H1 (cell line): ENCODE measurements at regions not wholly inside any gene's neighbourhood (a gene's known extent, or its start where the extent isn't known, plus 50 kb on each side); places are given as distances from the start of the nearest gene placed in this dataset.

Experiments
- CTCF ChIA-PET: fragments of 300-600 bp; sonication (Branson Sonifier 250); formaldehyde crosslinking; loops from one replicate; lab custom pipeline; 2021; ENCODE audit not compliant: partially characterized antibody; lab: Charles Lee
- POLR2A ChIA-PET: fragments of 300-600 bp; sonication (Branson Sonifier 250); formaldehyde crosslinking; loops from one replicate; lab custom pipeline; 2021; ENCODE audit warnings: inconsistent platforms; ENCODE audit not compliant: partially characterized antibody; lab: Charles Lee
- DNase-seq, 2 experiments: peaks; one replicate each; pipeline versions ENCODE4 v3.0.0 to v3.0.0-alpha.2; 2010 to 2022; ENCODE audit warnings: low spot score in 2 of 2, low read depth in 1 of 2, mixed read lengths in 1 of 2
- FAIRE-seq: peaks from 2 replicates; lab custom pipeline; 2011; peaks lifted over from hg19 to GRCh38; lab: Jason Lieb, UNC
- H2AFZ ChIP-seq: 2 replicates; pipeline ENCODE4 v1.8.1; 2012; ENCODE audit warnings: low read length, inconsistent platforms
- H2AK5ac ChIP-seq: 2 replicates; pipeline ENCODE4 v1.6.1; 2013; ENCODE audit warnings: low read depth, low read length
- H2BK120ac ChIP-seq: replicated peaks from 2 replicates; pipeline ENCODE3; 2013; ENCODE audit warnings: low read depth, low read length, inconsistent platforms
- H2BK12ac ChIP-seq: 2 replicates; pipeline ENCODE4 v1.6.1; 2013; ENCODE audit warnings: low read depth, low read length
- H2BK15ac ChIP-seq: 2 replicates; pipeline ENCODE4 v1.6.1; 2013; ENCODE audit warnings: low read length
- H2BK20ac ChIP-seq: 2 replicates; pipeline ENCODE4 v1.6.1; 2013; ENCODE audit warnings: low read length
- H2BK5ac ChIP-seq: 2 replicates; pipeline ENCODE4 v1.6.1; 2013; ENCODE audit warnings: low read depth, low read length
- H3K14ac ChIP-seq: 2 replicates; pipeline ENCODE4 v1.6.1; 2013; ENCODE audit warnings: inconsistent platforms; ENCODE audit not compliant: insufficient read length
- H3K18ac ChIP-seq: 2 replicates; pipeline ENCODE4 v1.6.1; 2013; ENCODE audit warnings: low read length; ENCODE audit errors: extremely low read depth
- H3K23ac ChIP-seq: 2 replicates; pipeline ENCODE4 v1.6.1; 2013; ENCODE audit warnings: inconsistent platforms; ENCODE audit not compliant: insufficient read length
- H3K23me2 ChIP-seq: 2 replicates; pipeline ENCODE4 v1.6.1; 2013; ENCODE audit warnings: low read depth, low read length
- H3K27ac ChIP-seq: 2 replicates; pipeline ENCODE4 v1.6.1; 2011; ENCODE audit warnings: low read depth, low read length, inconsistent platforms
- H3K27me3 ChIP-seq, 4 experiments: replicated peaks in 1 of 4; 1 replicate in 1 of 4; 2 replicates in 3 of 4; pipeline versions ENCODE4 v1.6.1 to v1.8.1; 2011 to 2013; ENCODE audit warnings: low read length in 3 of 4, mild to moderate bottlenecking in 3 of 4, inconsistent platforms in 2 of 4, mixed read lengths in 2 of 4, moderate library complexity in 1 of 4; ENCODE audit not compliant: control insufficient read depth in 3 of 4, insufficient read depth in 3 of 4; ENCODE audit errors: extremely low read depth in 1 of 4
- H3K36me3 ChIP-seq, 4 experiments: 2 replicates each; pipeline versions ENCODE4 v1.6.1 to v1.8.1; 2011 to 2013; ENCODE audit warnings: mild to moderate bottlenecking in 4 of 4, low read length in 3 of 4, moderate library complexity in 2 of 4, control low read depth in 1 of 4, inconsistent platforms in 1 of 4; ENCODE audit not compliant: insufficient read depth in 4 of 4, control insufficient read depth in 2 of 4
- H3K4ac ChIP-seq: replicated peaks from 2 replicates; pipeline ENCODE3; 2013; ENCODE audit warnings: low read length, low read depth, mixed read lengths, inconsistent platforms; ENCODE audit not compliant: insufficient read length
- H3K4me1 ChIP-seq, 4 experiments: replicated peaks in 1 of 4; 1 replicate in 1 of 4; 2 replicates in 3 of 4; pipeline versions ENCODE4 v1.6.1 to v1.8.1; 2011 to 2013; ENCODE audit warnings: low read length in 3 of 4, inconsistent platforms in 2 of 4, mixed read lengths in 1 of 4; ENCODE audit not compliant: insufficient read depth in 4 of 4, control insufficient read depth in 3 of 4
- H3K4me2 ChIP-seq, 2 experiments: 2 replicates each; pipeline versions ENCODE4 v1.6.1 to v1.8.1; 2011 to 2013; ENCODE audit warnings: low read depth in 2 of 2, low read length in 2 of 2, control low read depth in 1 of 2, inconsistent platforms in 1 of 2, mild to moderate bottlenecking in 1 of 2; ENCODE audit not compliant: insufficient read depth in 1 of 2
- H3K4me3 ChIP-seq, 4 experiments: fragments of 200-600, 300-600 bp in 1 of 4; sonication (generic), shearing (Covaris generic), sonication (Bioruptor Twin) in 1 of 4; 2 replicates each; pipeline versions ENCODE4 v1.5.1 to v1.8.1; 2011 to 2016; ENCODE audit warnings: low read length in 4 of 4, low read depth in 3 of 4, control low read depth in 2 of 4, inconsistent platforms in 2 of 4, mild to moderate bottlenecking in 2 of 4, mixed read lengths in 1 of 4, moderate library complexity in 1 of 4; ENCODE audit not compliant: insufficient read depth in 2 of 4; ENCODE audit errors: extremely low read depth in 1 of 4
- H3K56ac ChIP-seq: replicated peaks from 2 replicates; pipeline ENCODE3; 2013; ENCODE audit warnings: low read depth, mild to moderate bottlenecking, mixed read lengths, low read length, inconsistent platforms; ENCODE audit not compliant: insufficient read length
- H3K79me1 ChIP-seq: 2 replicates; pipeline ENCODE4 v1.6.1; 2013; ENCODE audit warnings: low read depth, low read length, control low read depth
- H3K79me2 ChIP-seq, 2 experiments: 2 replicates each; pipeline versions ENCODE4 v1.6.1 to v1.8.1; 2012 to 2013; ENCODE audit warnings: low read length in 2 of 2, mild to moderate bottlenecking in 2 of 2, inconsistent platforms in 1 of 2; ENCODE audit not compliant: insufficient read depth in 2 of 2, control insufficient read depth in 1 of 2
- H3K9ac ChIP-seq, 4 experiments: replicated peaks in 1 of 4; 1 replicate in 1 of 4; 2 replicates in 3 of 4; pipeline versions ENCODE4 v1.6.1 to v1.8.1; 2011 to 2013; ENCODE audit warnings: low read depth in 3 of 4, low read length in 3 of 4, control low read depth in 2 of 4, mild to moderate bottlenecking in 2 of 4, moderate library complexity in 2 of 4, inconsistent platforms in 1 of 4; ENCODE audit errors: extremely low read depth in 1 of 4
- H3K9me3 ChIP-seq, 2 experiments: 2 replicates each; pipeline versions ENCODE4 v1.6.1 to v1.8.1; 2012 to 2013; ENCODE audit warnings: mild to moderate bottlenecking in 2 of 2, moderate library complexity in 2 of 2, control low read depth in 1 of 2, inconsistent platforms in 1 of 2, low read depth in 1 of 2, low read length in 1 of 2, mixed read lengths in 1 of 2; ENCODE audit not compliant: insufficient read depth in 2 of 2
- H4K20me1 ChIP-seq, 2 experiments: replicated peaks in 1 of 2; 2 replicates each; pipeline versions ENCODE3 to v1.8.1; 2011 to 2013; ENCODE audit warnings: inconsistent platforms in 2 of 2, low read length in 2 of 2, mild to moderate bottlenecking in 1 of 2; ENCODE audit not compliant: insufficient read depth in 2 of 2, control insufficient read depth in 1 of 2
- H4K5ac ChIP-seq: 2 replicates; pipeline ENCODE4 v1.6.1; 2013; ENCODE audit warnings: low read length, low read depth, mixed read lengths, inconsistent platforms; ENCODE audit not compliant: insufficient read length
- H4K8ac ChIP-seq: 2 replicates; pipeline ENCODE4 v1.8.0; 2013; ENCODE audit warnings: mild to moderate bottlenecking, moderate library complexity, low read length, inconsistent platforms; ENCODE audit not compliant: insufficient read depth; ENCODE audit errors: extremely low read depth
- H4K91ac ChIP-seq: replicated peaks from 2 replicates; pipeline ENCODE3; 2013; ENCODE audit warnings: low read length, mixed read lengths, inconsistent platforms; ENCODE audit not compliant: insufficient read length
- CHD2 ChIP-seq: IDR thresholded peaks from 2 replicates; pipeline ENCODE4 v1.6.1; 2012; ENCODE audit warnings: low read length, improper control_type of control experiment
- CREB1 ChIP-seq: IDR thresholded peaks from 2 replicates; pipeline ENCODE4 v1.6.1; 2012; ENCODE audit warnings: inconsistent platforms
- CTCF ChIP-seq, 3 experiments: IDR thresholded peaks; 1 replicate in 2 of 3; 2 replicates in 1 of 3; pipeline versions ENCODE4 v1.5.1 to v1.6.1; 2011; ENCODE audit warnings: low read length in 3 of 3, mild to moderate bottlenecking in 3 of 3, inconsistent platforms in 2 of 3, low read depth in 1 of 3, moderate library complexity in 1 of 3; ENCODE audit not compliant: insufficient read depth in 1 of 3; ENCODE audit errors: control extremely low read depth in 1 of 3
- HDAC2 ChIP-seq, 2 experiments: fragments of 300-600 bp in 1 of 2; sonication (generic) in 1 of 2; IDR thresholded peaks; 2 replicates each; pipeline ENCODE4 v1.6.1; 2011 to 2012; ENCODE audit warnings: low read depth in 2 of 2, low read length in 2 of 2, mild to moderate bottlenecking in 2 of 2, moderate library complexity in 2 of 2, borderline replicate concordance in 1 of 2, inconsistent platforms in 1 of 2
- NANOG ChIP-seq: IDR thresholded peaks from 2 replicates; pipeline ENCODE4 v1.6.1; 2011; ENCODE audit warnings: low read length, low read depth, mild to moderate bottlenecking, inconsistent platforms; ENCODE audit not compliant: insufficient read depth, poor library complexity, severe bottlenecking
- RBBP5 ChIP-seq: IDR thresholded peaks from 2 replicates; pipeline ENCODE4 v1.7.1; 2012; ENCODE audit warnings: low read depth, mild to moderate bottlenecking, inconsistent platforms, low read length, moderate library complexity, borderline replicate concordance
- RFX5 ChIP-seq: IDR thresholded peaks from 2 replicates; pipeline ENCODE4 v1.6.1; 2011; ENCODE audit warnings: low read depth, low read length, improper control_type of control experiment, borderline replicate concordance
- RXRA ChIP-seq: IDR thresholded peaks from 2 replicates; pipeline ENCODE4 v1.6.1; 2011; ENCODE audit warnings: low read depth, mild to moderate bottlenecking, low read length, moderate library complexity; ENCODE audit not compliant: insufficient read depth
- TAF7 ChIP-seq: optimal IDR thresholded peaks from 2 replicates; pipeline ENCODE3; 2011; ENCODE audit warnings: low read depth, mild to moderate bottlenecking, inconsistent platforms, low read length, moderate library complexity, borderline replicate concordance
- YY1 ChIP-seq: IDR thresholded peaks from 2 replicates; pipeline ENCODE4 v1.6.1; 2011; ENCODE audit warnings: low read depth, mild to moderate bottlenecking, low read length
- ZNF274 ChIP-seq: IDR thresholded peaks from 2 replicates; pipeline ENCODE4 v1.7.0; 2012; ENCODE audit warnings: low read length, borderline replicate concordance; ENCODE audit errors: extremely low read depth
- WGBS, 2 experiments: shearing (Covaris generic) in 1 of 2; methylation state at CpG; one replicate each; pipeline versions ENCODE4 v1.1.6 to v1.1.7; 2013 to 2015; ENCODE audit warnings: low lambda C conversion rate in 2 of 2, mixed read lengths in 2 of 2, inconsistent platforms in 1 of 2, low coverage in 1 of 2, missing lambda C conversion rate in 1 of 2; ENCODE audit not compliant: insufficient replicate concordance in 2 of 2, insufficient coverage in 1 of 2, insufficient read length in 1 of 2; ENCODE audit errors: extremely low coverage in 1 of 2, missing lambda C conversion rate in 1 of 2; 5-methylcytosine and 5-hydroxymethylcytosine counted together

GRCh38 chr7:24349339-24349738, 65.3 kb downstream of the NPY start:
- ChIA-PET POLR2A (interaction anchor here (0.7 to 2.2 kb wide), 4 partner anchors 13 to 46 kb away, joined by 3 to 7 read pairs (median 3); no protein-coding TSS in a partner anchor), CTCF (interaction anchor here (0.8 to 1.6 kb wide), 6 partner anchors 9 to 60 kb away, joined by 3 to 11 read pairs (median 4); no protein-coding TSS in a partner anchor)
- Histone ChIP-seq H3K27ac (no peak overlapping the region), H2BK5ac (no peak overlapping the region), H4K8ac (no peak overlapping the region), H4K20me1 (no peaks in the 10 kb centered on the region), H4K5ac (no peak overlapping the region), H3K9ac (no peak overlapping the region), H3K79me1 (no peaks in the 10 kb centered on the region), H3K23me2 (no peaks in the 10 kb centered on the region), H3K4me1 (no peaks in the 10 kb centered on the region; a peak in 1 of 7 replicates), H3K4ac (no peak overlapping the region), H2BK15ac (peak overlapping the region; percentile 95; the same call in 1 of the 2 replicates), H2AFZ (no peak overlapping the region), H3K4me3 (no peak overlapping the region), H3K79me2 (no peaks in the 10 kb centered on the region), H3K4me2 (no peak overlapping the region), H2AK5ac (no peak overlapping the region), H4K91ac (no peak overlapping the region), H3K23ac (no peak overlapping the region), H3K27me3 (no peaks in the 10 kb centered on the region), H2BK12ac (no peak overlapping the region), H3K14ac (no peak overlapping the region), H3K9me3 (peaks cover 5 to 9% of the 10 kb centered on the region in 2 experiments; a peak in 3 of 4 replicates), H3K36me3 (0 out of 8 replicates have a peak, but pooled peaks cover 0 to 2% (median 0%) of the 10 kb centered on the region in 4 experiments), H3K56ac (no peak overlapping the region), H2BK20ac (no peak overlapping the region), H2BK120ac (no peak overlapping the region), H3K18ac (no peak overlapping the region)
- FAIRE-seq: no peak
- WGBS, 2 experiments: 50% methylated on average over 2 of the region's 2 CpGs; no CpG with 5 or more reads in 1 of the 2 experiments
- no peak for DNase-seq
- TF ChIP-seq NANOG (no peak), RBBP5 (no peak), TAF7 (no peak), CTCF (IDR thresholded peaks at IDR 0.05; ENCODE audit: control extremely low read depth in 1 of 3, insufficient read depth in 1 of 3, low read depth in 1 of 3, low read length in 3 of 3) (no peak), HDAC2 (IDR thresholded peaks at IDR 0.05; ENCODE audit: borderline replicate concordance in 1 of 2, low read depth in 2 of 2, low read length in 2 of 2) (no peak), RXRA (no peak), CHD2 (no peak), YY1 (no peak), RFX5 (no peak), ZNF274 (no peak), CREB1 (no peak)
